K562 (cell line): ENCODE measurements at regions not wholly inside any gene's neighbourhood (a gene's known extent, or its start where the extent isn't known, plus 50 kb on each side); places are given as distances from the start of the nearest gene placed in this dataset.

Experiments
- BRCA1 ChIP-seq, 2 experiments: fragments of 450-650 bp in 1 of 2; sonication (generic) in 1 of 2; formaldehyde crosslinking in 1 of 2; IDR thresholded peaks; 2 replicates each; pipeline versions ENCODE4 v1.5.0 to v1.6.1; 2017 to 2020; ENCODE audit warnings: mild to moderate bottlenecking in 1 of 2, missing genetic modification reagents in 1 of 2
- BRF1 ChIP-seq: IDR thresholded peaks from 3 replicates; pipeline ENCODE4 v1.6.1; 2011; ENCODE audit warnings: borderline replicate concordance, mild to moderate bottlenecking; ENCODE audit not compliant: insufficient read length; ENCODE audit errors: extremely low read depth
- CBX5 ChIP-seq: IDR thresholded peaks from 2 replicates; pipeline ENCODE4 v1.6.1; 2014; ENCODE audit warnings: low read depth, borderline replicate concordance
- HEY1 ChIP-seq: fragments of 250-450 bp; sonication (Bioruptor Pico); IDR thresholded peaks from 2 replicates; pipeline ENCODE4 v1.5.0; 2020; ENCODE audit warnings: mild to moderate bottlenecking, moderate library complexity, borderline replicate concordance
- IRF2 ChIP-seq: sonication (generic); formaldehyde crosslinking; IDR thresholded peaks from 2 replicates; pipeline ENCODE4 v1.8.1; 2022; ENCODE audit warnings: mild to moderate bottlenecking, missing genetic modification reagents
- KHSRP ChIP-seq: fragments of 450-650 bp; IDR thresholded peaks from 2 replicates; pipeline ENCODE4 v1.6.1; 2017
- PTBP1 ChIP-seq: fragments of 200-400 bp; formaldehyde crosslinking; IDR thresholded peaks from 2 replicates; pipeline ENCODE4 v1.6.1; 2017; ENCODE audit warnings: low read depth, low read length
- RAD21 ChIP-seq, 2 experiments: fragments of 250-450 bp in 1 of 2; fragments of 450-650 bp in 1 of 2; sonication (Bioruptor Pico) in 1 of 2; formaldehyde crosslinking in 1 of 2; IDR thresholded peaks in 1 of 2; conservative IDR thresholded peaks in 1 of 2; 2 replicates each; pipeline versions ENCODE4 v1.4.0 to v1.8.0; 2020 to 2022; ENCODE audit warnings: mild to moderate bottlenecking in 2 of 2, moderate library complexity in 1 of 2
- RBM25 ChIP-seq: fragments of 200-400 bp; formaldehyde crosslinking; IDR thresholded peaks from 2 replicates; pipeline ENCODE4 v1.6.1; 2018; ENCODE audit warnings: low read length, low read depth, moderate library complexity; ENCODE audit not compliant: severe bottlenecking
- SNRNP70 ChIP-seq: fragments of 200-400 bp; formaldehyde crosslinking; optimal IDR thresholded peaks from 2 replicates; pipeline ENCODE3; 2017; ENCODE audit warnings: low read depth, low read length
- TAF1 ChIP-seq: IDR thresholded peaks from 2 replicates; pipeline ENCODE4 v1.6.1; 2011; ENCODE audit warnings: mild to moderate bottlenecking, low read length, moderate library complexity; ENCODE audit not compliant: insufficient read depth, control insufficient read depth, severe bottlenecking; ENCODE audit errors: extremely low read depth
- ZNF707 ChIP-seq: fragments of 250-450 bp; sonication (Bioruptor Pico); conservative IDR thresholded peaks from 2 replicates; pipeline ENCODE4 v1.8.0; 2022; ENCODE audit warnings: inconsistent platforms, mild to moderate bottlenecking, moderate library complexity
- TF ChIP-seq, protein P1 (sequence below): sonication (generic); formaldehyde crosslinking; IDR thresholded peaks from 2 replicates; pipeline ENCODE4 v1.8.1; 2022; ENCODE audit warnings: missing genetic modification reagents
- TF ChIP-seq, protein P2 (sequence below): fragments of 250-450 bp; sonication (Bioruptor Pico); IDR thresholded peaks from 2 replicates; pipeline ENCODE4 v1.5.0; 2021
- TF ChIP-seq, protein P3 (sequence below), 2 experiments: fragments of 450-650 bp; IDR thresholded peaks; 2 replicates each; pipeline ENCODE4 v1.6.1; 2018; ENCODE audit warnings: mild to moderate bottlenecking in 2 of 2, low read depth in 1 of 2; ENCODE audit not compliant: partially characterized antibody in 2 of 2
- TF ChIP-seq, protein P4 (sequence below): sonication (generic); IDR thresholded peaks from 2 replicates; pipeline ENCODE4 v1.6.1; 2016

DNA sequence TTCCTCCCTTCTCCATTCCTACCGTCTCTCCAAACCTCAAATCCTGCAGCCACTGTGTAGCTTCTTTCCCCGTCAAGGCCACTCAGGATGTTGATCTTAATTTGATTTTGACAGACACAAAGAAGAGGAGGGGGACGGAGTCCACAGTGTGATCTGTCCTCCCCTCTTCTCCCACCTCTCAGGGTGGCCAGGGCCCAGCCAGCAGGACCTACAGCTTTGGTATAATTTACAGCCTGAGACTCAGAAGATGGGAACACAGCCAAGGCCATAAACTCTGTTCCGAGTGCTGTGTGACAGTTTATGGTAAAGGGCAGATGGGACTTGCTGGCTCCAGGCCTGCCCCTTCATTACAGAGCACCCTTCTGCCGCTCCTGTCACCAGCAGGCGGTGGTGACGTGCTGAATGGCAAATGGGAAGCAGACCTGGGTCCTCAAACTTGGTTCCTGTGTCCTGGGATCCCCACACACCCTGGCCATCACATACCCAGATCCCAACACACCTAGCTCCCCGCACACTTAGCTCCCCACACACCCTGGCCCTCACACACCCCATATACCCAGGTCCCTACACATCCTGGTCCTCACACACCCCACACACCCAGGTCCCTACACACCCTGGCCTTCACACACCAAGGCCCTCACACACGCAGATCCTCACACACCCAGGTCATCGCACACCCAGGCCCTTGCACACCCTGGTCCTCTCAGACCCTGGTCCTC is 71.6 kb downstream of the CD2 start (continued):
- TF ChIP-seq, protein P1, sequence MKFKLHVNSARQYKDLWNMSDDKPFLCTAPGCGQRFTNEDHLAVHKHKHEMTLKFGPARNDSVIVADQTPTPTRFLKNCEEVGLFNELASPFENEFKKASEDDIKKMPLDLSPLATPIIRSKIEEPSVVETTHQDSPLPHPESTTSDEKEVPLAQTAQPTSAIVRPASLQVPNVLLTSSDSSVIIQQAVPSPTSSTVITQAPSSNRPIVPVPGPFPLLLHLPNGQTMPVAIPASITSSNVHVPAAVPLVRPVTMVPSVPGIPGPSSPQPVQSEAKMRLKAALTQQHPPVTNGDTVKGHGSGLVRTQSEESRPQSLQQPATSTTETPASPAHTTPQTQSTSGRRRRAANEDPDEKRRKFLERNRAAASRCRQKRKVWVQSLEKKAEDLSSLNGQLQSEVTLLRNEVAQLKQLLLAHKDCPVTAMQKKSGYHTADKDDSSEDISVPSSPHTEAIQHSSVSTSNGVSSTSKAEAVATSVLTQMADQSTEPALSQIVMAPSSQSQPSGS (CRISPR knock-in tag) = no peak
- TF ChIP-seq IRF2 (CRISPR knock-in tag) (no peak), TAF1 (no peak), ZNF707 (CRISPR knock-in tag) (no peak), SNRNP70 (no peak), RBM25 (no peak), RAD21 (CRISPR knock-in tag; conservative IDR thresholded peaks at IDR 0.05 in 1 of 2, IDR thresholded peaks at IDR 0.05 in 1 of 2) (peak; percentile 61 to 67), PTBP1 (no peak), KHSRP (no peak), HEY1 (CRISPR knock-in tag) (no peak), BRF1 (no peak), CBX5 (no peak), BRCA1 (IDR thresholded peaks at IDR 0.05) (no peak), BRCA1 (CRISPR knock-in tag; IDR thresholded peaks at IDR 0.05) (no peak)
- TF ChIP-seq, protein P2, sequence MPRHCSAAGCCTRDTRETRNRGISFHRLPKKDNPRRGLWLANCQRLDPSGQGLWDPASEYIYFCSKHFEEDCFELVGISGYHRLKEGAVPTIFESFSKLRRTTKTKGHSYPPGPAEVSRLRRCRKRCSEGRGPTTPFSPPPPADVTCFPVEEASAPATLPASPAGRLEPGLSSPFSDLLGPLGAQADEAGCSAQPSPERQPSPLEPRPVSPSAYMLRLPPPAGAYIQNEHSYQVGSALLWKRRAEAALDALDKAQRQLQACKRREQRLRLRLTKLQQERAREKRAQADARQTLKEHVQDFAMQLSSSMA (CRISPR knock-in tag) = no peak
- TF ChIP-seq, protein P3, sequence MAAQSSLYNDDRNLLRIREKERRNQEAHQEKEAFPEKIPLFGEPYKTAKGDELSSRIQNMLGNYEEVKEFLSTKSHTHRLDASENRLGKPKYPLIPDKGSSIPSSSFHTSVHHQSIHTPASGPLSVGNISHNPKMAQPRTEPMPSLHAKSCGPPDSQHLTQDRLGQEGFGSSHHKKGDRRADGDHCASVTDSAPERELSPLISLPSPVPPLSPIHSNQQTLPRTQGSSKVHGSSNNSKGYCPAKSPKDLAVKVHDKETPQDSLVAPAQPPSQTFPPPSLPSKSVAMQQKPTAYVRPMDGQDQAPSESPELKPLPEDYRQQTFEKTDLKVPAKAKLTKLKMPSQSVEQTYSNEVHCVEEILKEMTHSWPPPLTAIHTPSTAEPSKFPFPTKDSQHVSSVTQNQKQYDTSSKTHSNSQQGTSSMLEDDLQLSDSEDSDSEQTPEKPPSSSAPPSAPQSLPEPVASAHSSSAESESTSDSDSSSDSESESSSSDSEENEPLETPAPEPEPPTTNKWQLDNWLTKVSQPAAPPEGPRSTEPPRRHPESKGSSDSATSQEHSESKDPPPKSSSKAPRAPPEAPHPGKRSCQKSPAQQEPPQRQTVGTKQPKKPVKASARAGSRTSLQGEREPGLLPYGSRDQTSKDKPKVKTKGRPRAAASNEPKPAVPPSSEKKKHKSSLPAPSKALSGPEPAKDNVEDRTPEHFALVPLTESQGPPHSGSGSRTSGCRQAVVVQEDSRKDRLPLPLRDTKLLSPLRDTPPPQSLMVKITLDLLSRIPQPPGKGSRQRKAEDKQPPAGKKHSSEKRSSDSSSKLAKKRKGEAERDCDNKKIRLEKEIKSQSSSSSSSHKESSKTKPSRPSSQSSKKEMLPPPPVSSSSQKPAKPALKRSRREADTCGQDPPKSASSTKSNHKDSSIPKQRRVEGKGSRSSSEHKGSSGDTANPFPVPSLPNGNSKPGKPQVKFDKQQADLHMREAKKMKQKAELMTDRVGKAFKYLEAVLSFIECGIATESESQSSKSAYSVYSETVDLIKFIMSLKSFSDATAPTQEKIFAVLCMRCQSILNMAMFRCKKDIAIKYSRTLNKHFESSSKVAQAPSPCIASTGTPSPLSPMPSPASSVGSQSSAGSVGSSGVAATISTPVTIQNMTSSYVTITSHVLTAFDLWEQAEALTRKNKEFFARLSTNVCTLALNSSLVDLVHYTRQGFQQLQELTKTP (IDR thresholded peaks at IDR 0.05; ENCODE audit: low read depth in 1 of 2, partially characterized antibody in 2 of 2) = peak; percentile 2 to 12
- TF ChIP-seq, protein P4, sequence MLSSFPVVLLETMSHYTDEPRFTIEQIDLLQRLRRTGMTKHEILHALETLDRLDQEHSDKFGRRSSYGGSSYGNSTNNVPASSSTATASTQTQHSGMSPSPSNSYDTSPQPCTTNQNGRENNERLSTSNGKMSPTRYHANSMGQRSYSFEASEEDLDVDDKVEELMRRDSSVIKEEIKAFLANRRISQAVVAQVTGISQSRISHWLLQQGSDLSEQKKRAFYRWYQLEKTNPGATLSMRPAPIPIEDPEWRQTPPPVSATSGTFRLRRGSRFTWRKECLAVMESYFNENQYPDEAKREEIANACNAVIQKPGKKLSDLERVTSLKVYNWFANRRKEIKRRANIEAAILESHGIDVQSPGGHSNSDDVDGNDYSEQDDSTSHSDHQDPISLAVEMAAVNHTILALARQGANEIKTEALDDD = peak; percentile 36; the same call in 1 of the 2 replicates
